ENCODE measurements at regions not wholly inside any gene's neighbourhood (a gene's known extent, or its start where the extent isn't known, plus 50 kb on each side); places are given as distances from the start of the nearest gene placed in this dataset.

GRCh38 chr17:70813355-70813930, 644.1 kb downstream of the KCNJ2 start:
- TF ChIP-seq CTCF (IDR thresholded peaks at IDR 0.05; ENCODE audit: low read depth, low read length, missing input control) (no peak), RAD21 (IDR thresholded peaks at IDR 0.05) (no peak), TAF1 (conservative IDR thresholded peaks at IDR 0.05) (no peak), EGR1 (IDR thresholded peaks at IDR 0.05; ENCODE audit: low read depth in 2 of 2) (no peak), SP1 (IDR thresholded peaks at IDR 0.05) (no peak), MAX (IDR thresholded peaks at IDR 0.05) (no peak)

Measured in liver (tissue), 3 donors.